Activated T-helper 1 cell treated with anti-CD3 and anti-CD28 coated beads, Interleukin-2, amount 50 U/mL, for 16 hours (primary cell): ENCODE measurements at regions not wholly inside any gene's neighbourhood (a gene's known extent, or its start where the extent isn't known, plus 50 kb on each side); places are given as distances from the start of the nearest gene placed in this dataset.
"Not testable (repeated sequence)": the region's sequence is repeated elsewhere in the genome, so short reads cannot be mapped to it uniquely, and the experiment has no call there.

Experiments used
- DNase-seq, 2 donors: peaks; one replicate each; pipeline ENCODE4 v3.0.0-alpha.2; 2020; ENCODE audit warnings: low read depth in 1 of 2, low spot score in 1 of 2

DNA sequence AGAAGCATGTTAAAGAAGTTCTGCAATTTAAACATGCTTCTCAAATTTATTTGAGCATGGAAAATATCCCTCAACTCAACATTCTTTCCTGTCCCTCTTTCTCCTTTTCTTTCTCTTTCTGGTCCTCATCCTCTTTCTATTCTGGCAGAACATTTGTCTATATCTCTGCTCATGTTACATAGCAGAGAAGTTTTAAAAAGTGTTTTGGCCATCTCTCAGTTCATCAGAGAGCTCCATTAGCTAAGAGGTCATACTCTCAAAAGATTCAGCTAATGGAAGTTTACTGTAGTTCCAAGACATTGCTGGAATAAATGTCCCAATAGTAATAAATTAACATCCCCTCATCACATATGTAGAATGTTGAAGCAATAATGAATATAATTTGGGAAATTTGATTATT lies 53.5 kb downstream of the XCL2 start:
- DNase-seq: no peak

DNA sequence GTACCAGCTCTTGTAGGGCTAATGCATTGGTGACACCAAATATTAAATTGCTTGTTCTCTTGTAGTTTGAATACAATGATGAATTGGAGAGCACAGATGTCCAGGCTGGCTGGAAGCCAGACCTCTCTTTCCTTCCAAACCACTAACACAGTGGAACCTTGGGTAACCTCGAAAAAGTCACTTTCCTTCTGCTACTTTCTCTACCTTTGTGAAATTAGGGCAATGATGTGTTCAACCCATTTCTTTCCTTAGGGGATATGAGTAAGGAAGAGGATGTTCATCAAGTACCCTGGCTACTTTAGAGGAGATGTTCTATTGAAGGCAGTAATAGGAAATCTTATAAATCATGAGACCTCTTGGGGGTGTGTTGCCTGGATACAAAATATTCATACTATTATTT lies 55.7 kb downstream of the XCL2 start:
- DNase-seq: no peak

DNA sequence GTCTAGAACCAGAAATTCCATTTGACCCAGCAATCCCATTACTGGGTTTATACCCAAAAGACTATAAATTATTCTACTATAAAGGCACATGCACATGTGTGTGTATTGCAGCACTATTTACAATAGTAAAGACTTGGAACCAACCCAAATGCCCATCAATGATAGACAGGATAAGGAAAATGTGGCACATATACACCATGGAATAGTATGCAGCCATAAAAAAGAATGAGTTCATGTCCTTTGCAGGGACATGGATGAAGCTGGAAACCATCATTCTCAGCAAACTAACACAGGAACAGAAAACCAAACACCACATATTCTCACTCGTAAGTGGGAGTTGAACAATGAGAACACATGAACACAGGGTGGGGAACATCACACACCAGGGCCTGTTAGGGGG lies 57.0 kb downstream of the XCL2 start:
- DNase-seq: not testable (repeated sequence)

DNA sequence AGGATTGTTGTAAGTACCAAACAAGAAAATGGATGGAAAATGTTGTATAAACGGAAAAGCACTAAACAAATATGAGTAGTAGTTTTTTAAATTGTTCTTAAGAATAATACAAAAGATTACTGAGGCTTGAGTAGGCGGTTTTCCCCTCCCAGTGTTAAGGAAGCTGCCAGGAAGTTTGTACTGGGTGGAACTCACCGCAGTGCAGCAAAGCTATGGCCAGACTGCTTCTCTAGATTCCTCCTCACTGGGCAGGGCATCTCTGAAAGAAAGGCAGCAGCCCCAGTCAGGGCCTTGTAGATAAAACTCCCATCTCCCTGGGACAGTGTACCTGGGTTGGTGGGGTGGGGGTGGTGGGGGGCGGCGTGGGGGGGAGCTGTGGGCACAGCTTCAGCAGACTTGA lies 58.7 kb downstream of the XCL2 start:
- no peak for DNase-seq

DNA sequence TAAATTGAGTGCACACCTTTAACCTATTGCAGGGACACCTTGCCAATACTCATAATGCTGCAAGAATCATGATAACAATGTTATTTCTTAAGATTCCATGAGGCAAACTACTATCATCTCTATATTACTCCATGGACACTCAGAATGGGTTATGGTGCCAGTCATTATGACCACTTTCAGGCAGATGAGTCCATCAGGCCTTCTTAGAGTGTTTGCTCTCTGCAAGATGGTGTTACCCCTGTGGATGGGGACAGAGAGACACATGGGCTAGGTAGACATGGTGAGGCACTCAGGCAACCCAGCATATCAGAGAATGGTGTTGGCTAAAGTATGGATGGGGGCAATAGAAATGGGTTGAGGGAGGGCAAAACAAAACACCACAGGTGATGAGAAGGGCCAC lies 59.7 kb downstream of the XCL2 start:
- no peak for DNase-seq

DNA sequence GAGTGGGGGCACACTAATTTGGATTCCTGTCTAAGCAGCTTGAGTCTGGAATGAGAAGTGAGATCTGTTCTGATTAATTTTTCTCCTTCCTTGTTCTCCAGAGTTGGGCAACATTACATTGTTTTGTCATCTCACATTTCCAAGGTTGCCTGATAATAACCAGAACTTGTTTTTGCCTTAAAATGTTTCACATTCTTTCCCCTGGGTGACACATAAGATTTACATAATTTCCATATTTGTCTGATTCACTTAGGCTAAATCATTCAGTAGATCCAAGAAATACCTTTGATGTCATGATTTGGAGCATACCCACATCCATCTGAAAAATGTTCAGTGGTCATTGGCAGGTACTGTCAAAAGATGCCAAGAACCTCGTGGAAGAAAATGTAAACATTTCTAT lies 60.3 kb downstream of the XCL2 start:
- DNase-seq: no peak

DNA sequence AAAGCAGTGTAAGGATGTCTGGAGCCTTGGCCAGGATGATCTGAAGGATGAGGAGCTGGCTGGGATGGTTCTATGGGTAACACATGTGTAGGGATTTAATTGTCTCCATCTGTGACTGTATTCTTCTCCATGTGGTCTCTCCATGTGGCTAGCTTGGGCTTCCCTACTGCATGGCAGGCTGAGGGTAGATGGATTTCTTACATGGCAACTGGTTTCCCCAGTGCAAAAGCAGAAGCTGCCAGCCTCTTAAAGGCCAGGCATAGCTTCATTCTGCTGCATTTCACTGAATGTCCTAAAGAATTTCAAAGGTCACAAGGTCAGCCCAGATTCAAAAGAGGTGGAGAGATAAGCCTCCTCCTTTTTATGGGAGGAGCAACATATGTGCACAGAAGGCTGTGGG lies 61.7 kb downstream of the XCL2 start:
- DNase-seq: no peak

DNA sequence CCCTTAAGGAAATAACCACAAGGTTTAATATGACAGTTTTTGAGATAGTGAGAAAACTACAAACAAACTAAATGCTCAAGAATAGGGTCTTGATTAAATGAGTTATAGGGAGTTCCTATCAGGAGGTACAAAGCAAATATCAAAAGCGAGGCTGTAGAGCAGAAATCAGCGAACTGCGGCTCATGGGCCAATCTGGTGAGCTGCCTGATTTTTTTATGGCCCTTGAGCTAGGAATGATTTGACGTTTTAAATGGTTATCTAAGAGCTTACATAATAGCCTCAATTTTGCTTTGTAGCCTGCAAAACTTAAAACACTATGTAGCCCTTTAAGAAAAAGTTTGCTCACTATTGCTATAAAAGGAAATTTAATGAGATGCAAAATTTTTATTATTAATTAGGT lies 62.2 kb downstream of the XCL2 start:
- no peak for DNase-seq

DNA sequence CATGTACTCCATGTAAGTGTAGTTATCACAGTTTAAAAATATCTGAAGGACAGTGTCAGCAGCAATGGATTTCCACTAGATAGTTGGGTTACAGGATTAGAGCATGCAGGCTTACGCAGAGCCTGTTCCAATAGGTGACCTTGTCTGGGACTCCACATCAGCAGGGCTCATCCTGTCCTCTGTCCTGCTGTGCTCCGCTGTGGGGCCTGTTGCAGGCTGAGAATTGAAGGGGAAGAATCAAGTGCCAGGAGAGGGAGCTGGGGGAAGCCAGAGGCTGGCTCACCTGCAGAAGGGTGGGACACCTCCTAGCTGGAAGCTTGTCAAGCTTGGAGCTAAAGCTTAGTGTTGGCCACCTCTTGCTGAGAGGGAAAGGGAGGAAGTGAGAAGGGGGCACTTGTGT lies 62.8 kb downstream of the XCL2 start:
- DNase-seq: no peak

DNA sequence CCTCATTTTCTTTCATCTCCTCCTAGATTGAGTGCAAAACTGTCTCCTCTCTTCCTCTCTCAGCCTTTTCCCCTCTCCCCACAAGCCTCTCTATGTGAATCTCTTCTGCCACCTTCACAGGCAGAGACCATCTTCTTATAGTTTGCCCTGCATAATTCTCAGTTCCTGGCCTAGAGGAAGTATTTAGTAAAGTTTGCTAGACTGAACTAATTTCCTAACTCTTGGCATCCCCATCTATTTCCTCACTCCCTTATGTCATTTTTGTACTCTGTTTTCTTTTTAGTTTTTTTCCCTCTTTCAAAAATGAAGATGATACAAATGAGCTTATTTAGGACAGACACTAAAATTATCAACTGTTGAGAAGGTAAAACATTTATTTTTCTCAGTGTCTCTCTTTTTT lies 66.0 kb downstream of the XCL2 start:
- no peak for DNase-seq

DNA sequence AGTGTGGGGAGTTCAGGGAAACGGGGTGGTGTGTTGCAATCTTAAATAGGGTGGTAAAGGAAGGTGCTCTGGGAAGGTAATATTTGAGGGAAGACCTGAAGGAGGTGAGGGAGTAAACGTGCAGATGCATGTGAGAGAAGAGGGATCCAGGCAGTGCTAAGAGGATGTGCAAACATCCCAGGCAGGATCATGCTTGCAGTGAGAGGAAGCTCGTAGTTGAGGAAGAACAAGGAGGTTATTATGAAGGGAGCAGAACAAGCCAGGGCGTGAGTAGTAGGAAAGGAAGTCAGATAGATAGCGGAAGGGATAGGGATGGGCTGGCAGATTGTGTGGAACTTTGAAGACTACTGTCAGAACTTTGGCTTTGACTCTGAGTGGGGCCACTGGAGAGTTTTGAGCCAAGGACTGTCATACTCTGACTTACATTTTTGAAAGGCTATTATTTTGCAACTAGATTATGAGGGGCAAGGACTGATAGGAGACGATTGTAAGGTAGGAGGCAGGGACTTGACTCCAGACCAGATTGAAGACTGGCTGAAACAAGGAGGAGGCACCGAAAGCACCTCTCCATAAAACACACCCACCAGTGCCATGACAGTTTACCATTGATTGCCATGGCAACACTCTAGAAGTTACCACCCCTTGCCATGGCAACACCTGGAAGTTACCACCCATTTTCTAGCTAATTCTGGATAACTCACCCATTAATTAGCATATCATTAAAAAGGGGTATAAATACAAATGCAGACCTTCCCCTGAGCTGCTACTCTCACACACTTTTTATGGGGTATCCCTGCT lies 67.0 kb downstream of the XCL2 start:
- no peak for DNase-seq

DNA sequence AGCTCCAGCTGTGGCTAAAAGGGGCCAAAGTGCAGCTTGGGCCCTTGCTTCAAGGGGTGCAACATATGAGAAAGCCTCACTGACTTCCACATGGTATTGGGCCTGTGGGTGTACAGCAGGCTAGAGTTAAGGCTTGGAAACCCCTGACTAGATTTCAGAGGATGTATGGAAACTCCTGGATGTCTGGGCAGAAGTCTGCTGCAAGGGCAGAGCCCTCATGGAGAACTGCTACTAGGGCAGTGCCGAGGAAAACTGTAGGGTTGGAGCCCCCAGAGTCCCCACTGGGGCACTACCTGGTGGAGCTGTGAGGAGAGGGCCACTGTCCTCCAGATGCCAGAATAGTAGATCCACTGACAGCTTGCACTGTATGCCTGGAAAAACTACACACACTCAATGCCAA lies 69.5 kb downstream of the XCL2 start:
- DNase-seq: no peak

DNA sequence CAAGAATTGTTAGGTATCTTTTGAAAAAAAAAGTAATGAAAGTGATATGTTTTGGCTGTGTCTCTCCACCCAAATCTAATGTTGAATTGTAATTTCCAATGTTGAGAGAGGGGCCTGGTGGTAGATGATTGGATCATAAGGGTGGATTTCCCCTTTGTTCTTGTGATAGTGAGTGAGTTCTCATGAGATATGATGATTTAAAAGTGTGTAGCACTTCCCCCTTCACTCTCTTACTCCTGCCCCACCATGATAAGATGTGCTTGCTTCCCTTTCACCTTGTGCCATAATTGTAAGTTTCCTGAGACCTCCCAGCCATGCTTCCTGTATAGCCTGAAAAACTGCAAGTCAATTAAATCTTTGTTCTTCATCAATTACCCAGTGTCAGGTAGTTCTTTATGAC lies 70.7 kb downstream of the XCL2 start:
- no peak for DNase-seq

DNA sequence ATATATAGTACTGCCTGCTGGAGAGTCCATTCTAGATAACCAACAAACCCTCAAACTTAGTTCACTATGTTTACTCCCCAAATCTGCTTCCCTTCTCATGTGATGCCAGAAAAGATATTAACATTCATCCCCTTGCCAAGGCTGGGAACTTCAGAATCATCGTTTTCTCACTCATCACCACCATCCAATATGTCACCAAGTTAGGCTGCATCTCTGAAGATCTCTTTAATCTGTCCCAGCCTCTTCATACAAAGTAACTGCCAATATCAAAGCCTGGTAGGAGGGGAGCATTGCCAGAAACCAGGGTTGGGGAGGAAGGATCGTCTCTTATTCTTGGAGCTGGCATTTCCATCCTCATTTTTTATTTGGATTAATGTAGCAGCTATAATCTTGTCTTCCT lies 71.6 kb downstream of the XCL2 start:
- no peak for DNase-seq

DNA sequence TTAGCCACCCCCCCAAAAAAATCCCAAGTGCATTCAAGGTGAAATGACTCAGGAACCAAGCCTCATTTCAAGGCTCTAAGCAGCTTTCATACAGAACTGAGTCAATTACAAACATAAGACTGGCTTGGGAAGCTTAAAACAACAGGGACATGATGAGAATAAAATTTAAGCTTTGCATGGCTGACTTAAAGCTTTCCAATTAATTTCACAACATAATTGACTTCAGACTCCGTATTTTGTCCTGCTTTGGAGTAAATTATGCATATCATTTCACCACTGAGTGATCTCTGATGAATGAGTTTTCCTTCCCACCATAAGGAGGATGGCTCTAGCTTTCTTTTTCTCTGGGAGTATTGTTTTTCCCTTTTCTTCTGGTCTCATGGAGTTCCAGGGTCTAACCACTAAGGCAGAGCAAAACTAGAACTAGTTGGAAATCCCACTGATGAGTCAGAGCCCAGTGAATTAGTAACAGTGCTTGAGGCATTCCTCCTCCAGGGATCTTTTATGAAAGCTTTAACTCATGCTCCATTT lies 72.8 kb downstream of the XCL2 start:
- DNase-seq: no peak

DNA sequence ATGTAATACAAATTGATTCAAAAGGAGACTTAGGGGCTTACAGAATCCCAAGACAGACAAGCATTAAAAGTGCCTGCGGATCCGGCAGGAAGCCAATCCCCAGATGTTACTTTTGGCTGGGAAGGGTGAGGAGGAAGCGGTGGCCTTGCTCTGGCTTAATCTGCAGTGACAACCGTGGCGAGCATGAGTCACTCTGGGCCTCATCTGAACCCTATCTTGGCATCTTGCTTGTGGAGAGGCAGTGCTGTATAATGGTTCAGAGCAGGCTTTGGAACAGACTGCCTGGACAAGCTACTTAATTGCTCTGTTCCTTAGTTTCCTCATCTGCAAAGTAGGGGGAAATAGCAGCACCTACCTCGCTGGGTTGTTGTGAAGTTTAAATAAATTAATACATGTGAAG lies 74.1 kb downstream of the XCL2 start:
- peak in 1 of 2 donors; percentile 14 for DNase-seq

DNA sequence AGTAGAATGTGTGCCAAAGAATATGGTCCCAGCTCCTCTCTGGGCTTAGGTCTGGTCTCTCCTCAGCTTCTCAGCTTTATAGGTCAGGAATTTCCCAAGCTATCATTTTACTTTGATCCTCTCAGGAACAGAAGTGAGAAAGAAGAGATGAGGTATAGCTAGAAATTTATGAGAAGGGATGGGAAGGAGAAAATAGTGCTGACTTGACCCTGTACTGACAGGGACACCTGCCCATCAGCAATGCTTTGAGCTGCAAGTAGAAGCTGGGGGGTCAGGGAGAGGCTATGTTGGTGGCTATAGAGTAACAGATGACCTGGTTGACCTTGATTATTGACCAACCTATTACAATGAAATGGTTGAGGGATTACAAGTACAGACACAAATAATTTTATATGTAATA lies 75.0 kb downstream of the XCL2 start:
- DNase-seq: no peak

DNA sequence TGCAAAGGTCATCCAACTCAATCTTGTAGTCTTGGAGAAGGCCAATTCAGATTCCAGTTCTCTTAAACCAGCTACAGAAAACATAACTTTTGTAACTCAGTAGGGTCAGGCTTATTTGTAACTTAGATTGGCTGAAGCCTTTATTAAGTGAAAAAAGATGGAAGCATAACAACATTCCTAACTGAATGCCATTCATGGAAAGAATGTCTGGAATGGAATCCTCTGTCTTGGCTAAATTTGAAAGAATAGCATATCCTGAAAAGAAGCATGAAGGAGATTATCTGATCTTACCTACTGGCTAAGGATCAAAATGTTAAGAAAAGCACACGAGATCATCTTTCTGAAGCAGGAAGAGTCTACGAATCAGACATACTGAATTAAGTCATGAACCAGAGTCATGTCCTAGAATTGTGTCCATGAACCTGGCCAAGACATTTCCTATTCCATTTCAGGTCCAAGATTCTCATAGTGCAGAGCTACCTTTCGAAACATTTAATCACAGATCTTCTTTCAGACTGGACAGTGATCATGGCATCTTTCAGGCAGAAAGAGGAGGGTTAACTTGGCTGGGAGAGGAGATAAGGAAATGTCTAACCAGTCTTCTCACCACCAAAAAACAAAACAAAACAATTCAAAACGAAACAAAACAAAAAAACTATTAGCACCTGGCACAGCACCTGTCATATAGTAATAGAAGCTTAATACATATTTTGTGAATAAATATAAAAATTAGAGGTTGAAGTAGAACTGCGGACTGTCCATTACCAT lies 75.6 kb downstream of the XCL2 start:
- no peak for DNase-seq

DNA sequence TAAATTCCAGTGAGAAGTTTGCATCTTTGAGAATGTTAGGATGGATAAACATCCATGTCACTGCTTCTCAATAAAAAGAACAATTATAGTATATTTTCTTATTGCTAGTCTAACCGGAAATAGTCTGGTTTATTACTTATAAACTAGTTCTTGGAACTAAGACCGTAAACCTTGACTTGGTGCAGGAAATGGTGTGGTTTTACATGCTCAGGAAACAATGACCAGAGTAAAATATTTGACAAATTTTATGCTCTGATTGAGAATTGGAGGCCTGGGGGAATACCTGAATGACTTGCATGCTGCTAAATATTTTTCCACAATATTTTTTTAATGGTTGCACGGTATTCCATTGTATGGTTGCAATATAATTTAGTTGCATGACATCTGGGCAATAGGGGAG lies 76.3 kb downstream of the XCL2 start:
- no peak for DNase-seq

DNA sequence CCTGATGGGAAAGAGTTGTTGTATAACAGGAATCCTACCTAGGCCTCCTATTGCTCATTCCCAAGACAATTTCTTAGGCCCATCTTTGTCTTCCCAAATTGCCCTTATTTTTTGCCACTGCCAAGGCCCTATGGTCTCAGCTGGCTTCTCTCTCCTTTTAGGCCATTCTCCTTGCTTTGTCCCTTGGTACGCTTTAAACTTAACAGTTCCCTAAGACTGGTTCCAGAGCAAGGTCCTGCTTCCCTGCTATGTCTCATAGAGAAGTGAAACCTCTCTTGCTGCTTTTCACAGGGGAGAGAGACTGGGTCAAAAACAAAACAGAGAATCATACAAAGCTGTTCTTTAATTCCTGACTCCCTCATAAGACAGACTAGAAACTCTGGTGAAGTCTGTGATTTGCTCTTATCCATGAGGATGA lies 77.1 kb downstream of the XCL2 start:
- no peak for DNase-seq

DNA sequence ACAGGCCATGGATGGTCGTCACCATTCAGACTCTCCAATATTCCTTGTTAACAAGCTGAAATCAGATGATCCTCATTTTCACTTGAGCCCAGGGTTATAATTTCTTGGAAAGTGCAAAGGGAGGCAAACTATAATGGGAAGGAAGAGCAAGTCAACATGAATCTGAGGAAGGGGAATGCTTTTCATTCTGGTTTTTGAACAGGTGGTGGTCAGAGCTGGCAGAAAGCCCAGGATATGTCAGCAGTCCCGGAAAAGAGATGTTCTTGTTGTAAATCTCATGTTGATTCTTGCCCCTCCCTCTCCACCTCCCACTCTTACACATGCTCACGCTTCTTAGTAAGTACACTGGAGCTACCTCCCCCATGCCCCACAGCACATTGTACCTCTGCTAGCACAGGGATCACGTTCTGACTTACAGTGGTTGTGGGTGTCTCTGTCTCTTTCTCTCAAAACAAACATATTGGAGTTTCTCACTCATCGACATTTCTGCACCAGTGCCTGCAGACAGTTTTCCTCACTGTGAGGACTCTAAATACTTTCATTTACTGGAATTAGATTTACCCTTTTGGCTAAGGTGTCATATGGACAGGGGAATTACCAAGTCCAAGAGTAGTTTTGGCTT lies 77.6 kb downstream of the XCL2 start:
- peak in 1 of 2 donors; percentile 17 for DNase-seq

DNA sequence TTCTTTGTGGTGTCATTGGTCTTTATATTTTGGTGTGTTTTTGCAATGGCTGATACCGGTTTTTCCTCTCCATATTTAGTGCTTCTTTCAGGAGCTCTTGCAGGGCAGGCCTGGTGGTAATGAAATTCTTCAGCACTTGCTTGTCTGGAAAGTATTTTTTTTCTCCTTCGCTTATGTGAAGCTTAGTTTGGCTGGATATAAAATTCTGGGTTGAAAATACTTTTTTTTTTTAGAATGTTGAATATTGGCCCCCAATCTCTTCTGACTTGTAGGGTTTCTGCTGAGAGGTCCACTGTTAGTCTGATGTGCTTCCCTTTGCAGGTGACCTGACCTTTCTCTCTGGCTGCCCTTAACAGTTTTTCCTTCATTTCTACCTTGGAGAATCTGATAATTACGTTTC lies 82.7 kb downstream of the XCL2 start:
- not testable (repeated sequence) for DNase-seq
